ENCODE measurements at regions not wholly inside any gene's neighbourhood (a gene's known extent, or its start where the extent isn't known, plus 50 kb on each side); places are given as distances from the start of the nearest gene placed in this dataset.

DNA sequence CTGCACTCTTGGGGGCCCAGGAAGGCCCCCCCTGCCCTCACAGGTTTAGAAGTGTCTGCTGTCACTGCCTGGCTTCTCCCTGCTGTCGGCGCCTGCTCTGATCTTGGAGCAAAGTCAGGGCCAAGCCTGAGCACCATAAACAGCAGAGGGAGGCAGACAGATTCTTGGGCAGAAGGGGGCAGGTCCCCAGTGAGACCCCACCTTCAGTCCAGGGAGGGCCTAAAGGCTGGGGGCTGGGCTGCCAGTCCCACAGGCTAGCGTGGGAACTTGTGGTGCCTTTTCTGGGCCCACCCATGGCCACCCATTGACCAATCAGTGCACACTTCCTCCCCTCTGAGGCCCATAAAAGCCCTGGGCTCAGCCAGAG is 124.0 kb downstream of the OLFM1 start:
- no peak for TF ChIP-seq EZH2 (IDR thresholded peaks at IDR 0.05; ENCODE audit: borderline replicate concordance, insufficient read depth, low read depth, low read length, poor library complexity, severe bottlenecking)
- TF ChIP-seq, protein P1, sequence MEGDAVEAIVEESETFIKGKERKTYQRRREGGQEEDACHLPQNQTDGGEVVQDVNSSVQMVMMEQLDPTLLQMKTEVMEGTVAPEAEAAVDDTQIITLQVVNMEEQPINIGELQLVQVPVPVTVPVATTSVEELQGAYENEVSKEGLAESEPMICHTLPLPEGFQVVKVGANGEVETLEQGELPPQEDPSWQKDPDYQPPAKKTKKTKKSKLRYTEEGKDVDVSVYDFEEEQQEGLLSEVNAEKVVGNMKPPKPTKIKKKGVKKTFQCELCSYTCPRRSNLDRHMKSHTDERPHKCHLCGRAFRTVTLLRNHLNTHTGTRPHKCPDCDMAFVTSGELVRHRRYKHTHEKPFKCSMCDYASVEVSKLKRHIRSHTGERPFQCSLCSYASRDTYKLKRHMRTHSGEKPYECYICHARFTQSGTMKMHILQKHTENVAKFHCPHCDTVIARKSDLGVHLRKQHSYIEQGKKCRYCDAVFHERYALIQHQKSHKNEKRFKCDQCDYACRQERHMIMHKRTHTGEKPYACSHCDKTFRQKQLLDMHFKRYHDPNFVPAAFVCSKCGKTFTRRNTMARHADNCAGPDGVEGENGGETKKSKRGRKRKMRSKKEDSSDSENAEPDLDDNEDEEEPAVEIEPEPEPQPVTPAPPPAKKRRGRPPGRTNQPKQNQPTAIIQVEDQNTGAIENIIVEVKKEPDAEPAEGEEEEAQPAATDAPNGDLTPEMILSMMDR (IDR thresholded peaks at IDR 0.05), result no peak
